Ishikawa (cell line): ENCODE measurements at regions not wholly inside any gene's neighbourhood (a gene's known extent, or its start where the extent isn't known, plus 50 kb on each side); places are given as distances from the start of the nearest gene placed in this dataset.
A peak's percentile ranks its signal among the peaks of the same experiment; 100 is the strongest.

Experiments used
- CEBPB ChIP-seq: IDR thresholded peaks from 2 replicates; pipeline ENCODE4 v1.6.1; 2012
- CREB1 ChIP-seq: IDR thresholded peaks from 2 replicates; pipeline ENCODE4 v1.6.1; 2012; ENCODE audit warnings: low read depth
- EGR1 ChIP-seq: IDR thresholded peaks from 2 replicates; pipeline ENCODE4 v1.6.1; 2012
- EP300 ChIP-seq: IDR thresholded peaks from 2 replicates; pipeline ENCODE4 v1.6.1; 2012; ENCODE audit warnings: borderline replicate concordance
- FOXM1 ChIP-seq: IDR thresholded peaks from 2 replicates; pipeline ENCODE4 v1.6.1; 2012; ENCODE audit warnings: low read depth, borderline replicate concordance
- NFIC ChIP-seq: IDR thresholded peaks from 2 replicates; pipeline ENCODE4 v1.6.1; 2012
- RAD21 ChIP-seq: IDR thresholded peaks from 2 replicates; pipeline ENCODE4 v1.6.1; 2012; ENCODE audit warnings: low read depth
- TAF1 ChIP-seq: IDR thresholded peaks from 2 replicates; pipeline ENCODE4 v1.6.1; 2012; ENCODE audit warnings: low read depth, mild to moderate bottlenecking
- TCF12 ChIP-seq: IDR thresholded peaks from 2 replicates; pipeline ENCODE4 v1.6.1; 2012; ENCODE audit warnings: low read depth
- TEAD4 ChIP-seq: IDR thresholded peaks from 2 replicates; pipeline ENCODE4 v1.6.1; 2012
- YY1 ChIP-seq: IDR thresholded peaks from 2 replicates; pipeline ENCODE4 v1.6.1; 2012; ENCODE audit warnings: low read depth
- ZBTB7A ChIP-seq: IDR thresholded peaks from 2 replicates; pipeline ENCODE4 v1.6.1; 2012; ENCODE audit warnings: low read depth
- TF ChIP-seq, protein P1 (sequence below): IDR thresholded peaks from 2 replicates; pipeline ENCODE4 v1.6.1; 2012
- TF ChIP-seq, protein P2 (sequence below): IDR thresholded peaks from 2 replicates; pipeline ENCODE4 v1.6.1; 2012
- TF ChIP-seq, protein P3 (sequence below): IDR thresholded peaks from 2 replicates; pipeline ENCODE4 v1.6.1; 2012; ENCODE audit warnings: low read depth, mild to moderate bottlenecking

DNA sequence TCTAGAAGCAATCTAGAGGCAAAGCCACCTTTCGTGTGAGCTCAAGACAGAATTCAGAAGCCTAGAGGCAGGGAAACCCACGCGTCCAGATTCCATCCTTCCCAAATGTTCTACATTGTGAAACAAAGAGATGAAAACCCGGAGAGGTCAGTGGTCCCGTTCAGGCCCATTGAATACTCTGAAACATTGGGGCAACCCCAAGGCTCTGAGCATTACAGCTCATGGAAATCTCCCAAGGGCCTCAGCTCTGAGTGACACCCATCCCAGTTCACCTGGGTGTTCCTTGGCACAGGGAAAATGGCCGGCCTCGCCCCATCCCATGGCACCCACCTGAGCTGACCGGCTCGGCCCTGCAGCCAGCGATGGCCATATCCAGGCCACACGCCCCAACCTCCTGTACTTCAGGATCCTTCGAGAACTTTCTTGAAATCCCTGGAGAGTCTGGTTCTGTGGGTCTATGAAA is 128.6 kb upstream of the FGF3 start:
- TF ChIP-seq EP300 = no peak

DNA sequence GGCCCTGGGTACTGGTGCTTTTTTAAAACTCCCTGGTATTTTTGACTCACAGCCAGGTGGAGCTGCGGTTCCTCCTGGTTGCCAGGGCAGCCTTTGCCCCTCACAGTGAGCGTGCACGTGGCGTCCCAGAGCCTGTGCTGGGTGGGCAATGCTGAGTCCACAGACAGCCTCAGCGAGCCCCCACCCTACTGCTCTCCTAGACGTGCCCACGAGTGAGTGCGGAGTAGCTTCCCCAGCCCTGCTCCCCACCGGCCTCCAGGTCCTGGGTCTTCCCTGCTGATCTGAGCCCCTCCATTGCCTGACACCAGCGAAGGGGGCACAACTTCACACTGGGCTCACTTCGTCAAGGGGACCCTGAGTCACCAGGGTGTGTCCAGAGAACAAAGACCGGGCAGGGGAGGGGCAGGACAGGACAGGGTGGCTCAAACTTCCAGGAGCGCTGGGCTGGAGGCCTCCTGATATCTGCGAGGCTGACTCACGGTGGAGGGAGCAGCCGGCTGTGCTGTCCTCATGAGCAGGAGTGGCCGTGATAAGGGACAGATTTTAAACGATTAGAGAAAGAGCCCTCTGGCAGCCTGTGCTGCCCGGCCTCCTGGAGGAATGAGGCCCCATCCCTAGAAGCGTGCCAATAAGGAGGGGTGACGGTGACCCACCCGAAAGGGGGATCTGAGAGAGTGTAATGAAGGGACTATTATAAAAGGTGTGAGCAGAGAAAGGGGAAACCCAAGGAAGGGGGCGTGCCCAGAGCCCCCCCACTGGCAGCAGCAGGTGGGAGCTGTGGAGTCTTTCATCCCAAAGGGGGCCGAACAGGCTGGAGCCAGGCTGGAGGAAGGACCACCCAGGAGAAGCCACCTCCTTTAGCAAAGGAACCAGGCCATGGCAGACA is 129.3 kb upstream of the FGF3 start:
- TF ChIP-seq TCF12 = peak; percentile 65; the same call in 1 of the 2 replicates
- TF ChIP-seq RAD21 = peak; percentile 38
- TF ChIP-seq, protein P1, sequence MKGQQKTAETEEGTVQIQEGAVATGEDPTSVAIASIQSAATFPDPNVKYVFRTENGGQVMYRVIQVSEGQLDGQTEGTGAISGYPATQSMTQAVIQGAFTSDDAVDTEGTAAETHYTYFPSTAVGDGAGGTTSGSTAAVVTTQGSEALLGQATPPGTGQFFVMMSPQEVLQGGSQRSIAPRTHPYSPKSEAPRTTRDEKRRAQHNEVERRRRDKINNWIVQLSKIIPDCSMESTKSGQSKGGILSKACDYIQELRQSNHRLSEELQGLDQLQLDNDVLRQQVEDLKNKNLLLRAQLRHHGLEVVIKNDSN = no peak
- peak; percentile 91 for TF ChIP-seq ZBTB7A
- no peak for TF ChIP-seq CREB1
- no peak for TF ChIP-seq NFIC
- 0 out of 2 replicates have a peak, but pooled peaks have one; percentile 7 for TF ChIP-seq TAF1
- TF ChIP-seq FOXM1 = no peak
- peak; percentile 56; the same call in 1 of the 2 replicates for TF ChIP-seq EP300
- TF ChIP-seq, protein P2, sequence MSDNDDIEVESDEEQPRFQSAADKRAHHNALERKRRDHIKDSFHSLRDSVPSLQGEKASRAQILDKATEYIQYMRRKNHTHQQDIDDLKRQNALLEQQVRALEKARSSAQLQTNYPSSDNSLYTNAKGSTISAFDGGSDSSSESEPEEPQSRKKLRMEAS = peak; percentile 55; the same call in 1 of the 2 replicates

DNA sequence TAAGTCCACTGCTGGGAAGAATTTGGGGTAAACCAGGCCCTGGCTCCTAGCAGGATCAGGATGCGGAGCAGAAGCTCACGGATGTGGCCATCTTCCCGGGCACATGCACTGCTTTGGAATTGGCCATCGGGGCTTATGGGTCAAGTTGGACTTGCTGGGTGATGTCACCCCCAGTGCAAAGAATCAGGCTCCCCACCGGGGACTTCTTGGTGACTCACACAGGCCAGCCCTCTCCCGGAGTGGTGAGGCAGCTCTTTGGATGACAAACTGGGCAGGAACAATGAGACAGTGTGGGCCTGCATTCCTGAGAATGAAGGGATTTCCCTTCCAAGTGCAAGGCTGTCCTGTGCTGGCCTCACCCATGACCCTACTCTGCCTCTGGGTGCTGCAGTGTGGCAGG is 128.8 kb upstream of the ANO1 start:
- TF ChIP-seq TEAD4 (peak; percentile 89), TAF1 (no peak), FOXM1 (no peak), RAD21 (0 out of 2 replicates have a peak, but pooled peaks have one; percentile 3), CREB1 (no peak), EP300 (peak; percentile 85), NFIC (peak; percentile 53; the same call in 1 of the 2 replicates), EGR1 (no peak), CEBPB (no peak), TCF12 (peak; percentile 88), YY1 (peak; percentile 62; the same call in 1 of the 2 replicates), ZBTB7A (no peak)
- TF ChIP-seq, protein P1 = no peak
- TF ChIP-seq, protein P2 = peak; percentile 70
- TF ChIP-seq, protein P3, sequence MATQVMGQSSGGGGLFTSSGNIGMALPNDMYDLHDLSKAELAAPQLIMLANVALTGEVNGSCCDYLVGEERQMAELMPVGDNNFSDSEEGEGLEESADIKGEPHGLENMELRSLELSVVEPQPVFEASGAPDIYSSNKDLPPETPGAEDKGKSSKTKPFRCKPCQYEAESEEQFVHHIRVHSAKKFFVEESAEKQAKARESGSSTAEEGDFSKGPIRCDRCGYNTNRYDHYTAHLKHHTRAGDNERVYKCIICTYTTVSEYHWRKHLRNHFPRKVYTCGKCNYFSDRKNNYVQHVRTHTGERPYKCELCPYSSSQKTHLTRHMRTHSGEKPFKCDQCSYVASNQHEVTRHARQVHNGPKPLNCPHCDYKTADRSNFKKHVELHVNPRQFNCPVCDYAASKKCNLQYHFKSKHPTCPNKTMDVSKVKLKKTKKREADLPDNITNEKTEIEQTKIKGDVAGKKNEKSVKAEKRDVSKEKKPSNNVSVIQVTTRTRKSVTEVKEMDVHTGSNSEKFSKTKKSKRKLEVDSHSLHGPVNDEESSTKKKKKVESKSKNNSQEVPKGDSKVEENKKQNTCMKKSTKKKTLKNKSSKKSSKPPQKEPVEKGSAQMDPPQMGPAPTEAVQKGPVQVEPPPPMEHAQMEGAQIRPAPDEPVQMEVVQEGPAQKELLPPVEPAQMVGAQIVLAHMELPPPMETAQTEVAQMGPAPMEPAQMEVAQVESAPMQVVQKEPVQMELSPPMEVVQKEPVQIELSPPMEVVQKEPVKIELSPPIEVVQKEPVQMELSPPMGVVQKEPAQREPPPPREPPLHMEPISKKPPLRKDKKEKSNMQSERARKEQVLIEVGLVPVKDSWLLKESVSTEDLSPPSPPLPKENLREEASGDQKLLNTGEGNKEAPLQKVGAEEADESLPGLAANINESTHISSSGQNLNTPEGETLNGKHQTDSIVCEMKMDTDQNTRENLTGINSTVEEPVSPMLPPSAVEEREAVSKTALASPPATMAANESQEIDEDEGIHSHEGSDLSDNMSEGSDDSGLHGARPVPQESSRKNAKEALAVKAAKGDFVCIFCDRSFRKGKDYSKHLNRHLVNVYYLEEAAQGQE = no peak

DNA sequence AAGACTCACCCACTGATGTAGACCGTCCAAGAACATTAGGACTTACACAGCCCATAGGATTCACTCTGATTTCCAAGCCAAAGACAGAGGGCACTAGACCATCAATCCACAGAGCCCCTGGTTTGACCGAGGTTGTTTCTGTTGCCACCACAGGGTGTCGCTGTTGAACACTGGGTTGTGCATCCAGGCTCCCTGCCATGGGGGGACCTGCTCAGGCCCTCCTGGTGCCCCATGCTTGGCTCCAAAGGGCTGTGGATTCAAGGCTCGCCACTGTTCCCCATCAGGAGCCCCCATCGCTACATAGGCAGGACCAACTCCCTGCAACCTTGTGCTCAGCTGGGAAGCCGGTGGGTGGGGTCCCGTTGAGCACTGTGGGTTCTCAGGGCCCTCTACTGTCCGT is 128.0 kb upstream of the ANO1 start:
- TF ChIP-seq RAD21 (peak; percentile 56), TEAD4 (no peak)

DNA sequence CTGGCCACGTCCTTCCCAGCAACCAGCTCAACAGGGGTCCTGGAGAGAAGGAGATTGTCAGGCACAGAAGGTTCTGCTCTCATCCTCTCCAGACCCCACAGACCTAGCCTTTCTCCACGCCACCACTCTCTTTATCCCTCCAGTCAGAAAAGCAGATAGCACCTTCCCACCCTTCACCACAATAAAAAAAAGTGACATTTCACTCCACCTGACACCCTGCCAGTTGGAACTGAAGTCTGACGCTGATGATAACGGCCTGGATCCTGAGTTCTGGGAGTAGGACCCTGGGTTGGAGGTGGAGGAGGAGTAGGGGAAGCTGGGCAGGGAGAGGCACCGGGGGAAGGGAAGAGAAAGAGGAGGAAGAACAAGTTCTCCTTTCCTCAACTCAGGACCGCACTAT is 127.5 kb upstream of the ANO1 start:
- TF ChIP-seq EGR1 (no peak), FOXM1 (no peak), YY1 (no peak), TCF12 (no peak), CREB1 (no peak), NFIC (no peak), ZBTB7A (no peak)
- TF ChIP-seq, protein P2 = no peak
- TF ChIP-seq, protein P1 = no peak

DNA sequence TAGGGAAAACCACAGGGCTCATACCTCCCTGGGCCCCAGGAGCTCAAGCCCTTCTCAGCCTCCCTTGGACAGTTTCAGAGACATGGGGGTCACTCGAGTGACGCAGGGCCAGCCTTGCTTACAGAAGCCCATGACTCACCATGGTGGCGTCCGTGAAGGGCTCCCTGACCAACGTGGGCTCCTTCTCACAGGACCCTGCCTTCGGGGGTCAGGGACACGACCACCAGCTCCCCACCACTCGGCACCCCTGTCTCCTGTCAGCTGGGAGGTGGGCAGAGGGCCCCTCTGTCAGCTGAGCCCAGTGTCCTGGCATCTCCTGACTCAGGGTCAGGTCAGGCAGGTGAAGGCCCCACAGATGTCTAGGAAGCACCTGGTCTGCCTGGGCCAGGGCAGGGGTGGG is 126.3 kb upstream of the ANO1 start:
- TF ChIP-seq EP300 (no peak), TCF12 (no peak), NFIC (no peak), TAF1 (no peak), EGR1 (no peak), RAD21 (no peak), CREB1 (no peak), CEBPB (no peak), ZBTB7A (no peak), YY1 (no peak), FOXM1 (no peak), TEAD4 (no peak)
- TF ChIP-seq, protein P2 = no peak
- TF ChIP-seq, protein P1 = no peak
- TF ChIP-seq, protein P3 = no peak
